Mesenchymal stem cell (in vitro differentiated cells and primary cell): ENCODE measurements at regions not wholly inside any gene's neighbourhood (a gene's known extent, or its start where the extent isn't known, plus 50 kb on each side); places are given as distances from the start of the nearest gene placed in this dataset.
A peak's percentile ranks its signal among the peaks of the same experiment; 100 is the strongest.

Experiments
- DNase-seq: peaks from one replicate; pipeline ENCODE4 v3.0.0-alpha.2; 2013
- H2AFZ ChIP-seq: one replicate; pipeline ENCODE4 v1.6.1; 2013; ENCODE audit warnings: low read depth, mild to moderate bottlenecking, control low read depth, inconsistent platforms, low read length, moderate library complexity
- H2AK5ac ChIP-seq: 2 replicates; pipeline ENCODE4 v1.6.1; 2013; ENCODE audit warnings: low read length, moderate library complexity, mild to moderate bottlenecking, inconsistent platforms; ENCODE audit not compliant: severe bottlenecking
- H2BK120ac ChIP-seq: one replicate; pipeline ENCODE4 v1.6.1; 2013; ENCODE audit warnings: low read depth, mild to moderate bottlenecking, inconsistent platforms, low read length, moderate library complexity
- H2BK12ac ChIP-seq, 2 experiments: one replicate each; pipeline ENCODE4 v1.6.1; 2013; ENCODE audit warnings: inconsistent platforms in 2 of 2, low read length in 2 of 2, mild to moderate bottlenecking in 2 of 2, moderate library complexity in 2 of 2, control low read depth in 1 of 2
- H2BK15ac ChIP-seq: one replicate; pipeline ENCODE4 v1.6.1; 2013; ENCODE audit warnings: mild to moderate bottlenecking, low read depth, inconsistent platforms; ENCODE audit not compliant: poor library complexity, severe bottlenecking
- H2BK5ac ChIP-seq: 2 replicates; pipeline ENCODE4 v1.6.1; 2013; ENCODE audit warnings: low read depth, mild to moderate bottlenecking, low read length, control low read depth, inconsistent platforms; ENCODE audit not compliant: poor library complexity, severe bottlenecking
- H3K14ac ChIP-seq, 2 experiments: one replicate each; pipeline ENCODE4 v1.6.1; 2013; ENCODE audit warnings: inconsistent platforms in 2 of 2, low read length in 2 of 2, control low read depth in 1 of 2, mild to moderate bottlenecking in 1 of 2, moderate library complexity in 1 of 2
- H3K18ac ChIP-seq, 2 experiments: one replicate each; pipeline ENCODE4 v1.6.1; 2013; ENCODE audit warnings: inconsistent platforms in 2 of 2, low read length in 2 of 2, control low read depth in 1 of 2, low read depth in 1 of 2, mild to moderate bottlenecking in 1 of 2
- H3K23ac ChIP-seq, 2 experiments: one replicate each; pipeline ENCODE4 v1.6.1; 2013; ENCODE audit warnings: inconsistent platforms in 2 of 2, low read length in 2 of 2, mild to moderate bottlenecking in 2 of 2, moderate library complexity in 2 of 2, control low read depth in 1 of 2
- H3K27ac ChIP-seq: 2 replicates; pipeline ENCODE4 v1.5.1; 2013; ENCODE audit warnings: mild to moderate bottlenecking, moderate library complexity, low read length, control low read depth, inconsistent platforms; ENCODE audit not compliant: poor library complexity, severe bottlenecking
- H3K27me3 ChIP-seq, 2 experiments: 2 replicates each; pipeline versions ENCODE4 v1.6.1 to v1.7.0; 2013; ENCODE audit warnings: low read length in 2 of 2, mild to moderate bottlenecking in 2 of 2, moderate library complexity in 2 of 2, control low read depth in 1 of 2, inconsistent platforms in 1 of 2; ENCODE audit not compliant: control insufficient read depth in 1 of 2, insufficient read depth in 1 of 2
- H3K36me3 ChIP-seq, 2 experiments: 2 replicates each; pipeline versions ENCODE4 v1.6.1 to v1.7.0; 2013; ENCODE audit warnings: low read length in 2 of 2, control low read depth in 1 of 2, inconsistent platforms in 1 of 2, low read depth in 1 of 2, mild to moderate bottlenecking in 1 of 2; ENCODE audit not compliant: insufficient read depth in 2 of 2, control insufficient read depth in 1 of 2
- H3K4ac ChIP-seq, 2 experiments: one replicate each; pipeline ENCODE4 v1.6.1; 2013; ENCODE audit warnings: inconsistent platforms in 2 of 2, low read length in 2 of 2, mild to moderate bottlenecking in 2 of 2, moderate library complexity in 2 of 2, control low read depth in 1 of 2, low read depth in 1 of 2
- H3K4me1 ChIP-seq: 2 replicates; pipeline ENCODE4 v1.6.1; 2013; ENCODE audit warnings: low read depth, low read length, control low read depth; ENCODE audit not compliant: control insufficient read depth, insufficient read depth
- H3K4me2 ChIP-seq: 2 replicates; pipeline ENCODE4 v1.6.1; 2013; ENCODE audit warnings: low read length, mild to moderate bottlenecking, inconsistent platforms; ENCODE audit not compliant: poor library complexity, severe bottlenecking
- H3K4me3 ChIP-seq, 2 experiments: 2 replicates each; pipeline versions ENCODE4 v1.5.1 to v1.7.0; 2013; ENCODE audit warnings: low read length in 2 of 2, mild to moderate bottlenecking in 2 of 2, control low read depth in 1 of 2, low read depth in 1 of 2; ENCODE audit not compliant: insufficient read depth in 1 of 2
- H3K79me1 ChIP-seq: replicated peaks from 2 replicates; pipeline ENCODE4 v1.6.1; 2013; ENCODE audit warnings: mild to moderate bottlenecking, control low read depth, low read length, inconsistent platforms; ENCODE audit not compliant: poor library complexity, severe bottlenecking
- H3K9ac ChIP-seq: 2 replicates; pipeline ENCODE4 v1.7.0; 2013; ENCODE audit warnings: mild to moderate bottlenecking, low read length, moderate library complexity
- H3K9me3 ChIP-seq: 2 replicates; pipeline ENCODE4 v1.7.0; 2013; ENCODE audit warnings: mild to moderate bottlenecking, low read length; ENCODE audit not compliant: control insufficient read depth
- H4K8ac ChIP-seq: one replicate; pipeline ENCODE4 v1.6.1; 2013; ENCODE audit warnings: inconsistent platforms, mild to moderate bottlenecking, low read length, moderate library complexity
- H4K91ac ChIP-seq: one replicate; pipeline ENCODE4 v1.6.1; 2013; ENCODE audit warnings: mild to moderate bottlenecking, low read length, inconsistent platforms
- WGBS: methylation state at CpG from one replicate; pipeline ENCODE4 v1.1.7; 2013; ENCODE audit warnings: mixed read lengths; 5-methylcytosine and 5-hydroxymethylcytosine counted together

DNA sequence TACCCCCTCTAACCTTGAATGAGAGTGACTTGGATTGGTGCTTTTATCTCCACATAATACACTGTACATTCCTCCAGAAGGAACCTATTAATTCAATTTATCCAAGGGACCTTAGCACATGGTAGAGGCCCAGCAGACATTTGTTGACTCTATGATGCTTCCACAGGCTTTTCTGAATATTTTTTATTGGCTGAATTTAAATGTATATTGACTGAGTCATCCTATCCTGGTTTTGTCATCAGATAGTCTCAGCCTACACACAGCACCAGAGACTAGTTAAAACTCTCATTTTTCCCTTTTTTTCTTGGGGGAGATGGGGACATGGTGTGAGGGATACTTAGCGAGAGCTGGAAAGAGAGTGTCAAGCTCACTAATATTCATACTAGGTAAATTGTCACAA is 101.6 kb downstream of the LRRC30 start:
- Histone ChIP-seq H3K4ac (no peak overlapping the region), H3K27ac (no peak overlapping the region), H3K79me1 (no peaks in the 10 kb centered on the region), H3K4me3 (no peak overlapping the region), H2AFZ (no peak overlapping the region), H3K9me3 (no peaks in the 10 kb centered on the region), H3K4me1 (no peaks in the 10 kb centered on the region), H2BK12ac (no peak overlapping the region), H2BK120ac (no peak overlapping the region), H4K8ac (no peak overlapping the region), H2BK15ac (no peak overlapping the region), H4K91ac (no peak overlapping the region), H3K4me2 (no peak overlapping the region), H3K36me3 (no peaks in the 10 kb centered on the region), H3K14ac (no peak overlapping the region), H3K18ac (no peak overlapping the region), H3K23ac (no peak overlapping the region), H3K9ac (no peak overlapping the region), H3K27me3 (no peaks in the 10 kb centered on the region), H2BK5ac (no peak overlapping the region), H2AK5ac (no peak overlapping the region)
- no CpG with 5 or more reads among the region's 1 CpG for WGBS
- no peak for DNase-seq

GRCh38 chr18:7333025-7333562 is 102.2 kb downstream of the LRRC30 start:
- Histone ChIP-seq H3K23ac (no peak overlapping the region), H3K14ac (no peak overlapping the region), H2BK12ac (no peak overlapping the region), H3K9ac (no peak overlapping the region), H4K91ac (no peak overlapping the region), H3K4me3 (no peak overlapping the region), H3K18ac (no peak overlapping the region), H3K9me3 (no peaks in the 10 kb centered on the region), H4K8ac (no peak overlapping the region), H2BK15ac (no peak overlapping the region), H3K27me3 (no peaks in the 10 kb centered on the region), H2BK5ac (no peak overlapping the region), H3K79me1 (no peaks in the 10 kb centered on the region), H2AK5ac (no peak overlapping the region), H3K4me2 (no peak overlapping the region), H2AFZ (no peak overlapping the region), H3K4ac (no peak overlapping the region), H3K4me1 (no peaks in the 10 kb centered on the region), H2BK120ac (no peak overlapping the region), H3K36me3 (no peaks in the 10 kb centered on the region), H3K27ac (no peak overlapping the region)
- no peak for DNase-seq
- 85% methylated on average over 5 of the region's 5 CpGs for WGBS

DNA sequence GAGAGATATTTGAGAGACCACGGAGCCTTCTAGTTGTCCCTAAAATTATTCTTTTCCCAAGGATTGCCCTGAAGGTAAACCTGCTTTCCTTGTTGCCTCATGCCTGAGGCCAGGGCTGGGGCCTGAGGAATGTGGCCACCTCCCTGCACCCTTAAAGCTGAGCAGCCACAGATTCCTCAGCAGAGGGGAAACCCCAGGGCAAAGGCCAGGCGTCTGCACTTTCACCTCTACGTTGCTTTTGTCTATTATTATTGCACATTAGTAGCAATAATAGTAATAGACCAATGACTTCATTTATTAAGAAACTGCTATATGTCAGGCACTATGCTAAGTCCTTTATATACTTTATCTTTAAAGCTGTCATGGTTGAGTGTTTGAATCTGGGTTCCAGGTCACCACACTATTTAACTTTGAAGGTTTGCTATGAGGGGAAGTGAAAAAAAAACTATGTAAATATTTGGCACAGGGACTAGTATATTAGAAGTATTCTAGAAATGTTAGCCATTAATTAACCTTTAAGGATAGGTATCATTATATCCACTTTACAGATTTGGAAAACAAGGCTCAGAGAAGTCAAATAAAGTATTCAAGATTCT is 104.2 kb downstream of the LRRC30 start:
- Histone ChIP-seq H3K14ac (no peak overlapping the region), H4K91ac (no peak overlapping the region), H3K23ac (no peak overlapping the region), H3K36me3 (no peaks in the 10 kb centered on the region), H3K4ac (no peak overlapping the region), H3K4me3 (no peak overlapping the region), H2BK15ac (no peak overlapping the region), H3K27me3 (peaks cover 0 to 3% of the 10 kb centered on the region in 2 experiments), H2AK5ac (no peak overlapping the region), H2BK120ac (no peak overlapping the region), H3K18ac (no peak overlapping the region), H3K4me1 (no peaks in the 10 kb centered on the region), H3K9ac (no peak overlapping the region), H2AFZ (no peak overlapping the region), H3K27ac (no peak overlapping the region), H2BK12ac (no peak overlapping the region), H3K9me3 (no peaks in the 10 kb centered on the region), H3K79me1 (no peaks in the 10 kb centered on the region), H2BK5ac (no peak overlapping the region), H4K8ac (no peak overlapping the region), H3K4me2 (peak overlapping the region; percentile 16)
- no peak for DNase-seq
- 63% methylated on average over 1 of the region's 3 CpGs for WGBS

DNA sequence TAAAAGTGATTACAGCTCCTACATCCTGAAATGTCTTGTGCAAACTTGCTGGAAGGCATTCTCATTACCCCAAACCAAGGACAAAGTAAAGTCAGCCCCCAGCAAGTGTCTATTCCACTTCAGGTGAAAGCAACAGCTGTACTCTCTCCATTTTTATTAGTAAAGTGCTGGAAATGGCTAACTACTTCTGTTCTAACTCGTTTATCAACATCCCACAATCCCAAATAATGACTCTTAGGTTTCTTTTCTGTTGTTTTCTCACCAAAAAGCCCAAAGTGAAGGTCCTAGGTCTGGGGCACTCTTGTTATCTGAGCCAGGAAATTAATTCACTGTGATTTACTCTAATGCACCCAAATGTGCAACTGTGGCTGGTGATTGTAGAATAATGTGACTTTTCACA is 105.7 kb downstream of the LRRC30 start:
- WGBS, result 15% methylated on average over 1 of the region's 1 CpG
- Histone ChIP-seq H2AFZ (no peak overlapping the region), H2BK15ac (no peak overlapping the region), H3K18ac (no peak overlapping the region), H3K79me1 (no peaks in the 10 kb centered on the region), H3K4me2 (no peak overlapping the region), H3K9ac (no peak overlapping the region), H3K27me3 (peaks cover 2 to 8% of the 10 kb centered on the region in 2 experiments), H3K14ac (no peak overlapping the region), H2BK120ac (no peak overlapping the region), H3K4me3 (no peak overlapping the region), H3K23ac (no peak overlapping the region), H4K91ac (no peak overlapping the region), H3K4me1 (no peaks in the 10 kb centered on the region), H2BK12ac (no peak overlapping the region), H2BK5ac (no peak overlapping the region), H3K4ac (no peak overlapping the region), H4K8ac (no peak overlapping the region), H3K27ac (no peak overlapping the region), H2AK5ac (no peak overlapping the region), H3K9me3 (no peaks in the 10 kb centered on the region), H3K36me3 (no peaks in the 10 kb centered on the region)
- DNase-seq, result no peak
